HepG2 (cell line): ENCODE measurements at regions not wholly inside any gene's neighbourhood (a gene's known extent, or its start where the extent isn't known, plus 50 kb on each side); places are given as distances from the start of the nearest gene placed in this dataset.

Experiments used
- ATAC-seq: fragments of 200-7000 bp; cut with Tn5 transposase; 3 replicates; pipeline ENCODE4 v1.9.1; 2020; ENCODE audit warnings: mild to moderate bottlenecking, moderate library complexity
- BruUV-seq: library from RNA; stranded (reverse); fragments of 400-500 nt; replicated peaks from 2 replicates; lab custom pipeline; 2021; lab: Mats Ljungman, UMichigan
- CTCF ChIA-PET: fragments of 300-600 bp; formaldehyde crosslinking; extraction: SDS; loops from one replicate; lab custom pipeline; 2021; ENCODE audit warnings: low total read pairs, inconsistent platforms, low intra/inter-chr PET ratio; lab: Yijun Ruan, JAX
- POLR2A ChIA-PET: fragments of 350-600 bp; sonication (Branson Sonifier 250); formaldehyde crosslinking; loops from one replicate; lab custom pipeline; 2020; ENCODE audit warnings: antibody characterized with exemption, inconsistent platforms; lab: Yijun Ruan, JAX
- DNase-seq: peaks from one replicate; pipeline ENCODE4 v3.0.0-alpha.2; 2015; ENCODE audit warnings: low spot score
- FAIRE-seq: peaks from 3 replicates; lab custom pipeline; 2011; peaks lifted over from hg19 to GRCh38; lab: Jason Lieb, UNC
- H2AFZ ChIP-seq: one replicate; pipeline ENCODE4 v1.6.1; 2011; ENCODE audit warnings: low read length, inconsistent platforms
- H3K27ac ChIP-seq: fragments of 300-600 bp; 3 replicates; pipeline ENCODE4 v1.8.0; 2011; ENCODE audit warnings: mixed run types, mild to moderate bottlenecking, mixed read lengths, low read length, inconsistent platforms; ENCODE audit not compliant: insufficient read depth; ENCODE audit errors: extremely low read length
- H3K27me3 ChIP-seq, 2 experiments: fragments of 200-600 bp in 1 of 2; 2 replicates in 1 of 2; 3 replicates in 1 of 2; pipeline versions ENCODE4 v1.6.0 to v1.8.0; 2011; ENCODE audit warnings: low read length in 2 of 2, mild to moderate bottlenecking in 2 of 2, moderate library complexity in 2 of 2, inconsistent platforms in 1 of 2; ENCODE audit not compliant: insufficient read depth in 2 of 2, control insufficient read depth in 1 of 2
- H3K36me3 ChIP-seq, 2 experiments: fragments of 200-600 bp in 1 of 2; replicated peaks in 1 of 2; 2 replicates in 1 of 2; 3 replicates in 1 of 2; pipeline versions ENCODE4 v1.5.1 to v1.8.0; 2011; ENCODE audit warnings: low read length in 2 of 2, inconsistent platforms in 1 of 2; ENCODE audit not compliant: insufficient read depth in 2 of 2, control insufficient read depth in 1 of 2
- H3K4me1 ChIP-seq: 2 replicates; pipeline ENCODE4 v1.5.1; 2012; ENCODE audit warnings: low read length, inconsistent platforms; ENCODE audit not compliant: insufficient read depth
- H3K4me2 ChIP-seq: 2 replicates; pipeline ENCODE4 v1.6.0; 2011; ENCODE audit warnings: low read depth, low read length, inconsistent platforms
- H3K4me3 ChIP-seq, 3 experiments: fragments of 200-600 bp in 1 of 3; sonication (generic), shearing (Covaris generic) in 1 of 3; replicated peaks in 1 of 3; 2 replicates each; pipeline ENCODE4 v1.5.1; 2011 to 2016; ENCODE audit warnings: low read length in 3 of 3, inconsistent platforms in 2 of 3, low read depth in 2 of 3, mild to moderate bottlenecking in 2 of 3, control low read depth in 1 of 3, mixed read lengths in 1 of 3; ENCODE audit not compliant: insufficient read depth in 1 of 3
- H3K79me2 ChIP-seq: one replicate; pipeline ENCODE4 v1.6.1; 2011; ENCODE audit warnings: low read length, inconsistent platforms; ENCODE audit not compliant: insufficient read depth
- H3K9ac ChIP-seq: 2 replicates; pipeline ENCODE4 v1.6.0; 2011; ENCODE audit warnings: mild to moderate bottlenecking, low read depth, low read length, inconsistent platforms; ENCODE audit not compliant: insufficient read depth
- H3K9me3 ChIP-seq: 2 replicates; pipeline ENCODE4 v1.5.1; 2012; ENCODE audit warnings: mild to moderate bottlenecking, low read length
- H4K20me1 ChIP-seq: 2 replicates; pipeline ENCODE4 v1.6.0; 2011; ENCODE audit warnings: inconsistent platforms, mild to moderate bottlenecking, low read length, moderate library complexity; ENCODE audit not compliant: insufficient read depth
- HMG20A ChIP-seq: IDR thresholded peaks from 2 replicates; pipeline ENCODE4 v1.6.1; 2016; ENCODE audit warnings: borderline replicate concordance
- HOXA5 ChIP-seq: sonication (generic); formaldehyde crosslinking; IDR thresholded peaks from 2 replicates; pipeline ENCODE4 v1.4.0; 2020; ENCODE audit warnings: missing genetic modification reagents
- KAT2B ChIP-seq: fragments of 150-350 bp; IDR thresholded peaks from 2 replicates; pipeline ENCODE4 v1.6.1; 2014; ENCODE audit warnings: low read depth, low read length, borderline replicate concordance
- POLR2A ChIP-seq, 2 experiments: IDR thresholded peaks; 2 replicates each; pipeline ENCODE4 v1.6.1; 2011; ENCODE audit warnings: low read depth in 2 of 2, low read length in 2 of 2, mild to moderate bottlenecking in 1 of 2, moderate library complexity in 1 of 2; ENCODE audit not compliant: insufficient read depth in 1 of 2
- RNF2 ChIP-seq: fragments of 450-650 bp; conservative IDR thresholded peaks from 2 replicates; pipeline ENCODE4 v1.6.1; 2016; ENCODE audit warnings: low read depth
- WIZ ChIP-seq: sonication (generic); formaldehyde crosslinking; IDR thresholded peaks from 2 replicates; pipeline ENCODE4 v1.5.1; 2020; ENCODE audit warnings: mild to moderate bottlenecking, missing genetic modification reagents
- ZBTB20 ChIP-seq: sonication (generic); formaldehyde crosslinking; IDR thresholded peaks from 2 replicates; pipeline ENCODE4 v1.8.1; 2023; ENCODE audit warnings: missing genetic modification reagents, low read depth, mild to moderate bottlenecking, borderline replicate concordance
- ZIK1 ChIP-seq: sonication (generic); formaldehyde crosslinking; IDR thresholded peaks from 2 replicates; pipeline ENCODE4 v1.5.0; 2020; ENCODE audit warnings: mild to moderate bottlenecking, low read depth, missing genetic modification reagents, borderline replicate concordance
- ZNF230 ChIP-seq: sonication (generic); formaldehyde crosslinking; IDR thresholded peaks from 2 replicates; pipeline ENCODE4 v1.4.0; 2020; ENCODE audit warnings: mild to moderate bottlenecking, missing genetic modification reagents
- ZNF451 ChIP-seq: sonication (generic); formaldehyde crosslinking; IDR thresholded peaks from 2 replicates; pipeline ENCODE4 v1.5.0; 2020; ENCODE audit warnings: mild to moderate bottlenecking, missing genetic modification reagents
- ZNF550 ChIP-seq: sonication (generic); formaldehyde crosslinking; IDR thresholded peaks from 2 replicates; pipeline ENCODE4 v1.4.0; 2020; ENCODE audit warnings: mild to moderate bottlenecking, missing genetic modification reagents, borderline replicate concordance
- ZNF563 ChIP-seq: sonication (generic); formaldehyde crosslinking; IDR thresholded peaks from 2 replicates; pipeline ENCODE4 v1.8.0; 2022; ENCODE audit warnings: mild to moderate bottlenecking, moderate library complexity, missing genetic modification reagents
- ZNF615 ChIP-seq: sonication (generic); formaldehyde crosslinking; IDR thresholded peaks from 2 replicates; pipeline ENCODE4 v1.5.0; 2020; ENCODE audit warnings: mild to moderate bottlenecking, missing genetic modification reagents, borderline replicate concordance
- ZNF720 ChIP-seq: sonication (generic); formaldehyde crosslinking; IDR thresholded peaks from 2 replicates; pipeline ENCODE4 v1.4.0; 2020; ENCODE audit warnings: missing genetic modification reagents
- ZNF878 ChIP-seq: sonication (generic); formaldehyde crosslinking; IDR thresholded peaks from 2 replicates; pipeline ENCODE4 v1.8.1; 2023; ENCODE audit warnings: mild to moderate bottlenecking, missing genetic modification reagents, moderate library complexity
- ZNF883 ChIP-seq: sonication (generic); formaldehyde crosslinking; IDR thresholded peaks from 2 replicates; pipeline ENCODE4 v1.5.1; 2020; ENCODE audit warnings: mild to moderate bottlenecking, missing genetic modification reagents; ENCODE audit errors: not compliant biosample characterization
- ZSCAN29 ChIP-seq: sonication (generic); formaldehyde crosslinking; conservative IDR thresholded peaks from 2 replicates; pipeline ENCODE4 v1.4.0; 2020; ENCODE audit warnings: mild to moderate bottlenecking, missing genetic modification reagents
- WGBS: methylation state at CpG from one replicate; pipeline ENCODE4 v1.1.6; 2017; ENCODE audit warnings: low lambda C conversion rate; 5-methylcytosine and 5-hydroxymethylcytosine counted together
- in situ Hi-C: cut with HindIII; loops from 2 replicates; pipeline ENCODE4 v1.10.0; 2017; ENCODE audit warnings: low pct_unique_long_range_greater_than_20kb; ENCODE audit not compliant: extremely low pct_ligation_motif_present
- intact Hi-C: fragments of 100-400 bp; cut with micrococcal nuclease; formaldehyde crosslinking; loops from one replicate; pipeline ENCODE4 v1.10.0; 2022; ENCODE audit not compliant: unreplicated experiment
- TF ChIP-seq, protein P1 (sequence below): sonication (generic); formaldehyde crosslinking; IDR thresholded peaks from 2 replicates; pipeline ENCODE4 v1.5.0; 2020; ENCODE audit warnings: missing genetic modification reagents

GRCh38 chr2:239540174-239540573 is 139.4 kb upstream of the HDAC4 start:
- H3K9me3 ChIP-seq, result no peaks in the 10 kb centered on the region
- FAIRE-seq, result no peak
- no peaks in the 10 kb centered on the region for H3K4me1 ChIP-seq
- no peaks in the 10 kb centered on the region for H3K79me2 ChIP-seq
- TF ChIP-seq HOXA5 (no peak), RNF2 (no peak), KAT2B (no peak), ZNF563 (CRISPR knock-in tag) (no peak), ZBTB20 (no peak), ZIK1 (CRISPR knock-in tag) (no peak), ZNF883 (CRISPR knock-in tag) (no peak), ZNF230 (CRISPR knock-in tag) (no peak), ZNF550 (CRISPR knock-in tag) (no peak), ZNF615 (CRISPR knock-in tag) (no peak), ZNF720 (no peak), ZNF451 (no peak), POLR2A (IDR thresholded peaks at IDR 0.05; ENCODE audit: insufficient read depth in 1 of 2, low read depth in 2 of 2, low read length in 2 of 2) (no peak), ZNF878 (CRISPR knock-in tag) (no peak), WIZ (CRISPR knock-in tag) (no peak), HMG20A (CRISPR knock-in tag) (no peak), ZSCAN29 (CRISPR knock-in tag) (no peak)
- TF ChIP-seq, protein P1, sequence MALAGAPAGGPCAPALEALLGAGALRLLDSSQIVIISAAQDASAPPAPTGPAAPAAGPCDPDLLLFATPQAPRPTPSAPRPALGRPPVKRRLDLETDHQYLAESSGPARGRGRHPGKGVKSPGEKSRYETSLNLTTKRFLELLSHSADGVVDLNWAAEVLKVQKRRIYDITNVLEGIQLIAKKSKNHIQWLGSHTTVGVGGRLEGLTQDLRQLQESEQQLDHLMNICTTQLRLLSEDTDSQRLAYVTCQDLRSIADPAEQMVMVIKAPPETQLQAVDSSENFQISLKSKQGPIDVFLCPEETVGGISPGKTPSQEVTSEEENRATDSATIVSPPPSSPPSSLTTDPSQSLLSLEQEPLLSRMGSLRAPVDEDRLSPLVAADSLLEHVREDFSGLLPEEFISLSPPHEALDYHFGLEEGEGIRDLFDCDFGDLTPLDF (CRISPR knock-in tag), result no peak
- TF ChIP-seq, all 625 proteins: peak for 0
- ATAC-seq (no peak), DNase-seq (no peak)
- CTCF ChIA-PET, result interaction anchor here (0.7 kb wide), 1 partner anchor 9 kb away, joined by 3 read pairs; no protein-coding TSS in a partner anchor
- Histone ChIP-seq H3K4me3 (no peak overlapping the region), H3K27me3 (peaks cover 2 to 38% of the 10 kb centered on the region in 2 experiments), H3K36me3 (no peaks in the 10 kb centered on the region), H3K4me2 (no peak overlapping the region), H3K9ac (no peak overlapping the region), H2AFZ (no peak overlapping the region), H4K20me1 (no peaks in the 10 kb centered on the region), H3K27ac (no peak overlapping the region)
- POLR2A ChIA-PET, result no interaction called here
- in situ Hi-C loops (no loop called here), intact Hi-C loops (no loop called here)
- no TSS peak for BruUV-seq
- WGBS, result 3% methylated on average over 7 of the region's 7 CpGs
